GM12891 (cell line): ENCODE measurements at regions not wholly inside any gene's neighbourhood (a gene's known extent, or its start where the extent isn't known, plus 50 kb on each side); places are given as distances from the start of the nearest gene placed in this dataset.
"Not testable (repeated sequence)": the region's sequence is repeated elsewhere in the genome, so short reads cannot be mapped to it uniquely, and the experiment has no call there.

Experiments used
- POLR2A ChIP-seq: IDR thresholded peaks from 2 replicates; pipeline ENCODE4 v1.6.1; 2011; ENCODE audit warnings: low read depth, low read length, control low read depth
- POLR2AphosphoS5 ChIP-seq: IDR thresholded peaks from 2 replicates; pipeline ENCODE4 v1.6.1; 2011; ENCODE audit warnings: low read depth, low read length, control low read depth

DNA sequence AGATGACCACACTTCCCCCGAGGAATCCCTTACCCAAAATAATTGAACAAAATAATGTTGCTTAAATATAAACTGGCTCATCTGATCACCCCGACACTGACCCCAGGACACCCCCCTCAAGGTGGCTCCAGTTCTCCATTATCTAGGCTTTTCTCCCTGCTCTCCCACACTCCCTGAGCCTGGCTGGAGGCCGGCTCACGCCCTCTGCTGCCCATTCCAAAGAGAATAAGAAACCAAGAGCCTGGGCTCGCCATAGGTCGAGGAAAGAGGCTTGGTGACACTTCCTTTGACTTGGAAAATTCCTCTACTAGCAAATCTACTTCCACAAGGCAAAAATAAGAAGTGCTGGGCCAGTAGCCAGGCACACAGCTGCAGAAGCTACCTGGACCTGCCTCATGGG, 63.3 kb upstream of the OR4C13 start:
- not testable (repeated sequence) for TF ChIP-seq POLR2A, POLR2AphosphoS5
